Transverse colon (tissue), 4 donors: ENCODE measurements at regions not wholly inside any gene's neighbourhood (a gene's known extent, or its start where the extent isn't known, plus 50 kb on each side); places are given as distances from the start of the nearest gene placed in this dataset.
"Not testable (repeated sequence)": the region's sequence is repeated elsewhere in the genome, so short reads cannot be mapped to it uniquely, and the experiment has no call there.

Experiments used
- DNase-seq: peaks from one replicate; pipeline ENCODE4 v3.0.0-alpha.2; 2019
- H3K27ac ChIP-seq, 4 donors: fragments of 200-600 bp; sonication (generic); 2 replicates each; pipeline ENCODE4 v1.5.1; 2016 to 2018; ENCODE audit warnings: inconsistent platforms in 4 of 4
- H3K27me3 ChIP-seq: fragments of 200-600 bp; sonication (generic); 2 replicates; pipeline ENCODE4 v1.5.1; 2017; ENCODE audit warnings: inconsistent platforms
- H3K36me3 ChIP-seq, 4 donors: fragments of 200-600 bp; sonication (generic); 2 replicates each; pipeline ENCODE4 v1.5.1; 2017 to 2019; ENCODE audit warnings: inconsistent platforms in 4 of 4
- H3K4me1 ChIP-seq, 4 donors: fragments of 200-600 bp; sonication (generic); 2 replicates each; pipeline ENCODE4 v1.5.1; 2017 to 2020; ENCODE audit warnings: inconsistent platforms in 4 of 4
- H3K4me3 ChIP-seq, 4 donors: fragments of 200-600 bp; sonication (generic); 1 replicate in 1 of 4; 2 replicates in 3 of 4; pipeline versions ENCODE4 v1.5.1 to v1.6.1; 2017 to 2019; ENCODE audit warnings: inconsistent platforms in 4 of 4
- H3K9me3 ChIP-seq, 2 donors: fragments of 200-600 bp; sonication (generic); 2 replicates each; pipeline ENCODE4 v1.5.1; 2017 to 2019; ENCODE audit warnings: inconsistent platforms in 2 of 2
- EP300 ChIP-seq: sonication (generic); formaldehyde crosslinking; IDR thresholded peaks from one replicate; pipeline ENCODE4 v1.6.1; 2017; ENCODE audit warnings: antibody characterized with exemption, low read depth
- POLR2A ChIP-seq: fragments of 450-650 bp; IDR thresholded peaks from one replicate; pipeline ENCODE4 v1.6.1; 2016; ENCODE audit warnings: antibody characterized with exemption, mild to moderate bottlenecking, moderate library complexity
- POLR2AphosphoS5 ChIP-seq, 3 donors: sonication (generic); formaldehyde crosslinking; IDR thresholded peaks; one replicate each; pipeline ENCODE4 v1.6.1; 2016; ENCODE audit warnings: antibody characterized with exemption in 3 of 3
- WGBS, 2 donors: methylation state at CpG; one replicate each; pipeline ENCODE4 v1.1.5; 2018; ENCODE audit warnings: low coverage in 1 of 2; 5-methylcytosine and 5-hydroxymethylcytosine counted together
- in situ Hi-C, 4 donors: fragments of 200-750 bp; cut with MboI; loops; one replicate each; pipeline versions ENCODE4 v1.15.0 to v1.15.1; 2017; ENCODE audit warnings: low sequenced_read_pairs in 3 of 4, low pct_ligation_motif_present in 1 of 4, low pct_unique_long_range_greater_than_20kb in 1 of 4
- intact Hi-C: fragments of 100-400 bp; cut with DNase I; formaldehyde crosslinking; loops from one replicate; pipeline ENCODE4 v1.15.1; 2023; ENCODE audit warnings: low total_unique reads
- TF ChIP-seq, protein P1 (sequence below), 5 experiments: fragments of 200-600 bp in 3 of 5; fragments of 450-650 bp in 2 of 5; sonication (generic) in 3 of 5; IDR thresholded peaks; 1 replicate in 2 of 5; 2 replicates in 3 of 5; pipeline ENCODE4 v1.5.1; 2016 to 2017; ENCODE audit warnings: antibody characterized with exemption in 5 of 5, inconsistent platforms in 3 of 5, mild to moderate bottlenecking in 2 of 5, moderate library complexity in 1 of 5

DNA sequence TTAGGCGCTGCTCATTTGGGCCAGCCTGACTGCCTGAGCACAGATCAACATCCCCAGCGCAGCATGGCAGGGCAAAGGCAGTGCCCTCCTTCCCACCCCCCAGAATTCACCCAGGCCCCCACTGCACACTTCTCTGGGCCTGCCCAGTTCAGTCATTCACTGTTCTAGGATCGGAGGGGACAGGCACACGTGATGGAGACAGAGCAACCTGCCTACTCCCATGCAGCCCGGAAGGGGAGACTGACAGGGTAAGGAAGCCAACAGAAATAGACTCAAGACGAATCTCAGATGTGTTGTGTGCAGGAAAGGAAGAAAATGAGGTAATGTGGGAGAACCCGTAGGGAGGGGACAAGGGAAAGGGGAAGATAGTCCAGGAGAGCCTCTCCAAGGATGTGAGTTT, 59.2 kb upstream of the LYRM9 start:
- DNase-seq, result no peak
- 61% methylated on average over 7 of the region's 7 CpGs; no CpG with 5 or more reads in 1 of the 2 donors for WGBS, 2 donors
- intact Hi-C loops (no loop called here), in situ Hi-C loops (no loop called here)
- Histone ChIP-seq H3K4me3 (no peak overlapping the region), H3K36me3 (no peaks in the 10 kb centered on the region), H3K27ac (no peak overlapping the region), H3K4me1 (no peaks in the 10 kb centered on the region), H3K27me3 (no peaks in the 10 kb centered on the region), H3K9me3 (no peaks in the 10 kb centered on the region)
- no peak for TF ChIP-seq POLR2A
- TF ChIP-seq EP300, result no peak
- TF ChIP-seq, protein P1, sequence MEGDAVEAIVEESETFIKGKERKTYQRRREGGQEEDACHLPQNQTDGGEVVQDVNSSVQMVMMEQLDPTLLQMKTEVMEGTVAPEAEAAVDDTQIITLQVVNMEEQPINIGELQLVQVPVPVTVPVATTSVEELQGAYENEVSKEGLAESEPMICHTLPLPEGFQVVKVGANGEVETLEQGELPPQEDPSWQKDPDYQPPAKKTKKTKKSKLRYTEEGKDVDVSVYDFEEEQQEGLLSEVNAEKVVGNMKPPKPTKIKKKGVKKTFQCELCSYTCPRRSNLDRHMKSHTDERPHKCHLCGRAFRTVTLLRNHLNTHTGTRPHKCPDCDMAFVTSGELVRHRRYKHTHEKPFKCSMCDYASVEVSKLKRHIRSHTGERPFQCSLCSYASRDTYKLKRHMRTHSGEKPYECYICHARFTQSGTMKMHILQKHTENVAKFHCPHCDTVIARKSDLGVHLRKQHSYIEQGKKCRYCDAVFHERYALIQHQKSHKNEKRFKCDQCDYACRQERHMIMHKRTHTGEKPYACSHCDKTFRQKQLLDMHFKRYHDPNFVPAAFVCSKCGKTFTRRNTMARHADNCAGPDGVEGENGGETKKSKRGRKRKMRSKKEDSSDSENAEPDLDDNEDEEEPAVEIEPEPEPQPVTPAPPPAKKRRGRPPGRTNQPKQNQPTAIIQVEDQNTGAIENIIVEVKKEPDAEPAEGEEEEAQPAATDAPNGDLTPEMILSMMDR (IDR thresholded peaks at IDR 0.05), result no peak
- no peak for TF ChIP-seq POLR2AphosphoS5 (IDR thresholded peaks at IDR 0.05)

GRCh38 chr17:27954548-27955495, 61.7 kb upstream of the LYRM9 start:
- H3K27me3 ChIP-seq, result no peaks in the 10 kb centered on the region
- no peak overlapping the region for H3K4me3 ChIP-seq
- H3K36me3 ChIP-seq, result no peaks in the 10 kb centered on the region
- no peaks in the 10 kb centered on the region for H3K9me3 ChIP-seq
- intact Hi-C loops (no loop called here), in situ Hi-C loops (no loop called here)
- DNase-seq, result no peak
- TF ChIP-seq POLR2A (no peak), EP300 (no peak), POLR2AphosphoS5 (IDR thresholded peaks at IDR 0.05) (no peak)
- TF ChIP-seq, protein P1 (IDR thresholded peaks at IDR 0.05), result no peak
- H3K27ac ChIP-seq, result no peak overlapping the region
- H3K4me1 ChIP-seq, result no peaks in the 10 kb centered on the region
- 47 to 56% methylated on average over 2 to 8 of the region's 8 CpGs for WGBS, 2 donors

DNA sequence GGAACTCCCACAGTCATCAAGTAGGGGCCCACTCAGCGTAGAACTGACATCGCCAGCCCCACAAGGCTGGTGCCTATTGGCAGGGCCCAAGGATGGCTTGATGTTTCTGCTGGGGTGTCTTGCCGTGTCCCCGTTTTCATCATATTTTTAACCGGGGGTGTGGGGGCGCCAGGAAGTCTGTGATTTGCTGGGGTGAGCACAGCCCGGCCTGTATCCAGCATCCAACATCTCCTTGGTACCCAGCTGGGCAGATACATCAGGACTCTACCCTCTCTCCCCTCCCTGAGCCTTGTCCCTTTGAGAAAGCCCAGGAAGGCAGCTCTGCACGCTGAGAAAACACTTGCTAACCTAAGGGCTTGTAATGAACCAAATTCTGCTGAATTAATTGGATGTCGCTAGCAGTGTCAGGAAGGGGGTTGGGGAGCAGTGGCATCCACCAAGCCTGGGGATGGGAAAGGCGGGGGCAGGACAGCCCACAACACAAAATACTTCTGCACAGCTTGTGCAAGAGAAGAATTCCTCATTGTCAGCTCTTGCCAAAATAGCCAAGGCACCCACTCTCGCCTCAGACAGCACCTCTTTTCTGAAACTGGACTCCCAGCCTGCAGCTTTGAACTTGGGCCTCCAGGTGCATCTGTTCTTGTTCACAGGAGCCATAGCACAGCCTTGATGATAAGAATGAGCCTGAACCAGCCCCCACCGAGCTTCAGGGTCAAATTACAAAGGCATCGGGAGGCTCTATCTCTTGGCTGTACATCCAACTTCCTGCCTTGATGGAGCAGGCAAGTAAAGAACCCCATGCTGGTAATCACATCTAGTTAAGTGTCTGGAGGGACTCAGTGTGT, 63.7 kb upstream of the LYRM9 start:
- in situ Hi-C loops, result no loop called here
- no peak for TF ChIP-seq EP300
- no peak for DNase-seq
- intact Hi-C loops, result no loop called here
- WGBS, 2 donors, result 75 to 100% methylated on average over 2 to 13 of the region's 13 CpGs
- H3K4me3 ChIP-seq, result no peak overlapping the region
- H3K27ac ChIP-seq, result no peak overlapping the region
- no peaks in the 10 kb centered on the region for H3K4me1 ChIP-seq
- H3K27me3 ChIP-seq, result no peaks in the 10 kb centered on the region
- H3K9me3 ChIP-seq, result no peaks in the 10 kb centered on the region
- no peaks in the 10 kb centered on the region for H3K36me3 ChIP-seq

GRCh38 chr17:27957446-27957793, 64.3 kb upstream of the LYRM9 start:
- intact Hi-C loops, in situ Hi-C loops, H3K4me1 ChIP-seq, H3K36me3 ChIP-seq, H3K27me3 ChIP-seq, H3K27ac ChIP-seq, H3K4me3 ChIP-seq, DNase-seq, H3K9me3 ChIP-seq: not testable (repeated sequence)
- WGBS, 2 donors, result 72 to 100% methylated on average over 1 to 4 of the region's 4 CpGs

DNA sequence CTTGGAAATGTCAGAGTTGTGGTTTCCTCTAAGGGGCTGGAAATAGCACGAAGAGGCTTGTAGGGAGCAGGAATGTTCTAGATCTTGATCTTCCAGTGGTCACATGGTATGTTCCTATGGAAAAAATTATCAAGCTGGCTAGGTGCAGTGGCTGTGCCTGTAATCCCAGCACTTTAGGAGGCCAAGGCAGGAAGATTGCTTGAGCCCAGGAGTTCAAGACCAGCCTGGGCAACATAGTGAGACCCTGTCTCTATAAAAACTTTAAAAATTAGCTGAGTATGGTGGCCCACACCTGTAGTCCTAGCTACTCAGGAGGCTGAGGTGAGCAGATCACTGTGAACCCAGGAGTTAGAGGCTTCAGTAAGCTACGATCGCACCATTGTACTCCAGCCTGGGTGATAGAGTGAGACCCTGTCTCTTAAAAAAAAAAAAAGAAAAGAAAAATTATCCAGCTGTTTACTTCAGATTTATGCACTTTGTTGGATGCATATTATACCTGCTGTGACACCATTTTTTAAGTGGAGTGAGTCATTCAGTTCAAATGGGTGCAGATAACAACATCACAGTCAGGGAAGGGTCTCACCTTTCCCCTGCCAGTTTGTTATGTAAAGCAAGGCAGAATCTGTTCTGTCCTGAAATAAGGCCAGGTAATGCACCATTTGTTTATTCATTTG, 65.7 kb upstream of the LYRM9 start:
- in situ Hi-C loops, result no loop called here
- H3K4me1 ChIP-seq, result no peaks in the 10 kb centered on the region
- no peak overlapping the region for H3K27ac ChIP-seq
- intact Hi-C loops, result no loop called here
- H3K36me3 ChIP-seq, result no peaks in the 10 kb centered on the region
- no peaks in the 10 kb centered on the region for H3K27me3 ChIP-seq
- H3K9me3 ChIP-seq, result no peaks in the 10 kb centered on the region
- no peak for TF ChIP-seq POLR2AphosphoS5 (IDR thresholded peaks at IDR 0.05)
- TF ChIP-seq POLR2A, result no peak
- no peak for TF ChIP-seq EP300
- TF ChIP-seq, protein P1 (IDR thresholded peaks at IDR 0.05), result no peak
- no peak overlapping the region for H3K4me3 ChIP-seq
- WGBS, 2 donors, result 0 to 76% methylated on average over 1 to 3 of the region's 3 CpGs
- no peak for DNase-seq
